ENCODE measurements at regions not wholly inside any gene's neighbourhood (a gene's known extent, or its start where the extent isn't known, plus 50 kb on each side); places are given as distances from the start of the nearest gene placed in this dataset.
A peak's percentile ranks its signal among the peaks of the same experiment; 100 is the strongest.

DNA sequence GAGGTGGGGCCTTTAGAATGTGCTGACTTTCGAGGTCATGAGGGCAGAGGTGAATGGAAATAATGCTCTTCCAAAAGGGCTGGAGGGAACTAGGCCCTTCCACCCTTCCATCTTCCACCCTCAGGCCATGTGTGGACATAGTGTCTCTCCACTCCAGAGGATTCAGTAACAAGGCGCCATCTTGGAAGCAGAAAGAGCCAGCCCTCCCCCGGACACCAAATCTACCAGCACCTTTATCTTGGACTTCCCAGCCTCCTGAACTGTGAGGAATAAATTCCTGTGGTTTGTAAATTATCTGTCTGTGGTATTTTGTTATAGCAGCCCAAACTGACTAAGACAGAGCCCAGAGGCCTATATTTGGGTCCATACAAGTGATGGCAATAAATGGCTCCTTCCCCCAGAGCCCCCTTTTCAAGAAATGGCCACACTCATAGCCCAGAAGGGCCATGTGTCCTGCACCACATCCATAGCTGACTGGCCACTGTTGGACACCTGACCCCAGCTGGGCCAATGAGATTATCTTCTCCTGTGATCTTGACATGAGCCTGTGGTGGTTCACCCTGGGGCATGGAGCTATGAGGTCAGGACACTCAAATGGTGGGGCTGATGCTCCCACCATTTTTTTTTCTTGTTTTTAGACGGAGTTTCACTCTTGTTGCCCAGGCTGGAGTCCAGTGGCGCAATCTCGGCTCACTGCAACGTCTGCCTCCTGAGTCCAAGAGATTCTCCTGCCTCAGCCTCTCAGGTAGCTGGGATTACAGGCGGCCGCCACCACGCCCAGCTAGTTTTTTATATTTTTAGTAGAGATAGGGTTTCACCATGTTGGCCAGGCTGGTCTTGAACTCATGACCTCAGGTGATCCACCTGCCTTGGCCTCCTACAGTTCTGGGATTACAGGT lies 114.9 kb downstream of the RRAGC start:
- H3K9me3 Mint-ChIP-seq, result no peaks in the 10 kb centered on the region
- H3K27ac Mint-ChIP-seq, result no peak overlapping the region
- ChIA-PET CTCF (no interaction called here), POLR2A (no interaction called here)
- H3K36me3 Mint-ChIP-seq, result no peaks in the 10 kb centered on the region
- no peak overlapping the region for H3K4me3 Mint-ChIP-seq
- peaks cover 15% of the 10 kb centered on the region for H3K4me1 Mint-ChIP-seq (ENCODE audit: low read depth)
- peaks cover 4% of the 10 kb centered on the region for H3K27me3 Mint-ChIP-seq
- DNase-seq, result no peak
- intact Hi-C loops (cut with micrococcal nuclease), result no loop called here

DNA sequence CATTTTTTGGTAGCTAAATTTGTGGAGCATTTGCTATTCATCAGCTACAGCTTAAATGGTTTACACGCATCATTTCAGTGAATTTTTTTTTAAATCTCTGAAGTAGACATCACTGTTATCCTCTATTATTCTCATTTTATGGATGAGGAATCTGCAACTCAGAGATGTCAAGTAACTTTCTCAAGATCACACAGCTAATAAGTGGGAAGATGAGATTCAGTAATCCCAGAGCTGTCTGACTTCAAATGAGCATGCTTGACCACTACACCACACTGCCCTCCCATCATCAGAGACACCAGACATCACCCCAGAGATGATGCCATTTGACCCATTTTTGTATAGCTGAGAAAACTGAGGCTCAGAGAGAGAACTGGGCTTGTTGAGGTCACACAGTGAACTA lies 116.4 kb downstream of the RRAGC start:
- no peak overlapping the region for H3K27ac Mint-ChIP-seq
- no peaks in the 10 kb centered on the region for H3K9me3 Mint-ChIP-seq
- H3K4me1 Mint-ChIP-seq (ENCODE audit: low read depth), result peaks cover 15% of the 10 kb centered on the region
- CTCF ChIA-PET, result interaction anchor here (0.7 kb wide), 1 partner anchor 662 kb away, joined by 3 read pairs; no protein-coding TSS in a partner anchor
- H3K4me3 Mint-ChIP-seq, result no peak overlapping the region
- no peaks in the 10 kb centered on the region for H3K27me3 Mint-ChIP-seq
- DNase-seq, result no peak
- H3K36me3 Mint-ChIP-seq, result no peaks in the 10 kb centered on the region
- POLR2A ChIA-PET, result interaction anchor here (0.6 kb wide), 1 partner anchor 1001 kb away, joined by 3 read pairs; no protein-coding TSS in a partner anchor
- intact Hi-C loops (cut with micrococcal nuclease), result no loop called here

DNA sequence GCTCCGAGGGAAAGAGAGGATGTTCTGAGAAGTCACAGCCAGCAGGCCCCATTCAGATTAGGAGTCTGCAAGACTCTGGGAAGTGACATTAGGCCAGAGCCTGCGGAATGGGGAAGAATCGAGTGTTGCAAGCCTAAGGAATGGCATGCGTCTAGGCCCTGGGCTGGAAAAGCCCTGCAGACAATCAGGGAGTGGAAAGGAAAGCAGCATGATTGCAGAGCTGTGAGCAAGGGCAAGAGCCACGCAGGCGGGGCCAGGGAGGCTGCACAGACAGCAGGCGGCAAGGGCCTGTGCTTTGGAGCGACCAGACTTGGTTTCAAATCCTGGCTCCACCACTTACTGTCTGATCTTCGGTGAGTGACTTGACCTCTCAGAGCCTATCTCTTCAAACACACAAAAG lies 118.2 kb downstream of the RRAGC start:
- no peaks in the 10 kb centered on the region for H3K27me3 Mint-ChIP-seq

DNA sequence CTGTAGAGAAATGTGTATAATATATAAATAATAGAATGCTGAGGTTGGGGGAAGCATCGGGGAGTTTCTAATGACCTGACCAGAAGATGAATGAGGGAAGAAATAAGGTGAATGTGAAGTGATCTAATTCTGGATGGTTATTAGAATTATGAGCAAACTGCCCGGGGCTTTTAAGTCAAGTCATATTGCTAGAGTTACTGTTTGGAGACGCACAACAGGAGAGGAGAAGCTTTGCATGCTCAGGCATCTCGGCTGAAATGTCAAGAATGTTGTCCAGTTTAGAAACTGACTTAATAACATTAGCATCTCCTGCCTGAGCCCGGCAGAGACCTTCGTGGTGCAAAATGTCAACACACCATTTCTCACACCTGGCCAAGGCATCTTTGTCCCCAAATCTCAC lies 119.1 kb downstream of the RRAGC start:
- no peak overlapping the region for H3K4me3 Mint-ChIP-seq
- H3K9me3 Mint-ChIP-seq, result no peaks in the 10 kb centered on the region
- CTCF ChIA-PET, result no interaction called here

More for the DNA sequence above, 118.2 kb downstream of the RRAGC start:
- Mint-ChIP-seq H3K36me3 (no peaks in the 10 kb centered on the region), H3K4me1 (ENCODE audit: low read depth) (peaks cover 9% of the 10 kb centered on the region), H3K27ac (no peak overlapping the region), H3K9me3 (no peaks in the 10 kb centered on the region), H3K4me3 (no peak overlapping the region)
- POLR2A ChIA-PET, result no interaction called here
- intact Hi-C loops (cut with micrococcal nuclease), result no loop called here
- CTCF ChIA-PET, result no interaction called here
- DNase-seq, result no peak

DNA sequence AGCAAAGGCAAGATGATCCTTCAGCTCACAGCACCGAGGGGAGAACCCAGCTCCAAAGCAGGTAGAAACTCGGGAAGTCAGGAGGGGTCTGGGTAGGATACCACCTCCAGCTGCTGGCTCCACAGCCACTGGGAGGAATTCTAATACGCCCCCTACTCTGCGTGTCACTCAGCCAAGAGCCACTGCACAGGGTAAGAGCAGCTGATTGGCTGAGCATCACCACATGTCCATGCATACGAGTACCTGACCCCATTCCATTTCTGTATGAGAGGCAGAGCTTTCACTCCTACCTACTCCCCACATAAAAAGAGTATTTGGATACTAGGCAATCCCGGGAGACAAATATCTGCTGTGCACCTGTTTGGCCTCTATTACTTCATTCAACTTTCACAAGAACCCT lies 121.4 kb downstream of the RRAGC start:
- no peaks in the 10 kb centered on the region for H3K36me3 Mint-ChIP-seq
- H3K27me3 Mint-ChIP-seq, result peaks cover 4% of the 10 kb centered on the region
- no peak for DNase-seq
- no peaks in the 10 kb centered on the region for H3K4me1 Mint-ChIP-seq (ENCODE audit: low read depth)
- no peak overlapping the region for H3K27ac Mint-ChIP-seq
- POLR2A ChIA-PET, result no interaction called here
- intact Hi-C loops (cut with micrococcal nuclease), result no loop called here
- no peaks in the 10 kb centered on the region for H3K9me3 Mint-ChIP-seq
- CTCF ChIA-PET, result no interaction called here
- H3K4me3 Mint-ChIP-seq, result no peak overlapping the region

More for the DNA sequence above, 119.1 kb downstream of the RRAGC start:
- POLR2A ChIA-PET, result no interaction called here
- Mint-ChIP-seq H3K27ac (no peak overlapping the region), H3K36me3 (no peaks in the 10 kb centered on the region), H3K4me1 (ENCODE audit: low read depth) (peaks cover 2% of the 10 kb centered on the region), H3K27me3 (no peaks in the 10 kb centered on the region)
- intact Hi-C loops (cut with micrococcal nuclease), result no loop called here
- no peak for DNase-seq

DNA sequence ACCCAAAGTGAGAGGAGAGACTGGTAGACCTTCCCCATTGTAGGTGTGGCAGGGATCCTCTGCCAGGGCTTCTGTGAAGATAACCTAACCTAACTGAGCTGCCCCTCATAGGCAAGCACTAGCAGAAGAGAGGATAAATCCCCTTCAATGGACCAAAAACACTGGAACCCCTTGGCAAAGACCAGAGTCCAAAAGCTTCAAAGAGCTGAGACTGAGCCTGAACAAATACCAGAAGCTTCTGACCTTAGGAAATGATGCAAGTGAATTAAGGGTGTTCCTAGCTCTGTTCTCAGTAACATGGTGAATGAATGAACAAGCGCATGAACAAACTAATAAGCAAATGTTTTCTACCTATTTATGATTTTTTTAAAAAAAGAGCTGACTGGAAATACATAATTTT lies 123.2 kb downstream of the RRAGC start:
- CTCF ChIA-PET, result interaction anchor here (1.3 kb wide), 1 partner anchor 127 kb away, joined by 3 read pairs; no protein-coding TSS in a partner anchor
- DNase-seq, result no peak
- peaks cover 17% of the 10 kb centered on the region for H3K27me3 Mint-ChIP-seq
- no peak overlapping the region for H3K27ac Mint-ChIP-seq
- no peak overlapping the region for H3K4me3 Mint-ChIP-seq
- POLR2A ChIA-PET, result interaction anchor here (0.6 kb wide), 1 partner anchor 800 kb away, joined by 4 read pairs; no protein-coding TSS in a partner anchor
- intact Hi-C loops (cut with micrococcal nuclease), result no loop called here
- H3K4me1 Mint-ChIP-seq (ENCODE audit: low read depth), result no peaks in the 10 kb centered on the region
- no peaks in the 10 kb centered on the region for H3K36me3 Mint-ChIP-seq
- no peaks in the 10 kb centered on the region for H3K9me3 Mint-ChIP-seq

DNA sequence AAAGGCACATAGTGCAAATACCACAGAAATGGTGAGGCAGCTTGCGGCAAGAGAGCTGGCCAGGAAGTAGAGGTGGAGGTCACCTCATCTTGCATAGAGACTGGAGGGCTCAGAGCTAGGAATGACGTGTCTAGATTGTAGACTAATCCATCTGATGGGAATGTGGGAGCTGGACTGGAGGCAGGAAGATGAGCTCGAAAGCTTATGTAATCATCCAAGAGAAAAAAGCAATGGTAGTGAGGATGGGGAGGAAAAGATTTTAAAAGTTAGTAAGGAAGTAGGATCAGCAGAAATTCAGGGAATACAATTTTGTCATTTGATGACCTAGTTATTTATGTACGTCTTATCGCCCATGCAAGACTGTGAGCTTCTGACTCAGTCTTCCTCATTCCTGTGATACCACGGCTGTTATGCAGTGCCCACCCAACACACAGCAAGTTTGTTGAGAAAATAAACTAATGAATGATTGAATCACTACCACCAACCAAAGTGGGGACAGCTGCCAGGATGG lies 123.9 kb downstream of the RRAGC start:
- intact Hi-C loops (cut with micrococcal nuclease), result no loop called here
- H3K27me3 Mint-ChIP-seq, result peaks cover 20% of the 10 kb centered on the region
- POLR2A ChIA-PET, result no interaction called here
- CTCF ChIA-PET, result interaction anchor here (1.3 kb wide), 1 partner anchor 127 kb away, joined by 3 read pairs; no protein-coding TSS in a partner anchor
- H3K9me3 Mint-ChIP-seq, result no peaks in the 10 kb centered on the region
- no peak overlapping the region for H3K4me3 Mint-ChIP-seq
- no peak overlapping the region for H3K27ac Mint-ChIP-seq
- H3K36me3 Mint-ChIP-seq, result no peaks in the 10 kb centered on the region
- no peak for DNase-seq
- H3K4me1 Mint-ChIP-seq (ENCODE audit: low read depth), result no peaks in the 10 kb centered on the region

DNA sequence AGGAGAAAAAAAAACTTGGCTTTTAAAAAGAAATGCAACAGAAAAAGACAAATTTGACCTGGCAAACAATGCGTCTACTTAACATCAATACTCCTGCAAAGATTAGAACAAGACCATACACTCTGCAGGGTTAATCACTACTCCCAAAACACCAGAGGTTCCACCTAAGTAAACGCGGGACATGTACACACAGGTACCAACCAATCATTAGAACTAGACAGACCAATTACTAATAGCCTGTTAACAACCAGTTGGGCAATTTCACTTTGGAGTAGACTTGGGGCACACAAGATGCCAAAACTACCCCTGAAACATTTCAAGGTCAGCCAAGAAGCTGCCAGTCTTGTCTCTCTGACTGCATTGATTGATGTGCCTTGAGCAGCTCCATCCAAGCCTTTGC lies 125.8 kb downstream of the RRAGC start:
- intact Hi-C loops (cut with micrococcal nuclease), result no loop called here
- Mint-ChIP-seq H3K27me3 (peaks cover 30% of the 10 kb centered on the region), H3K4me3 (no peak overlapping the region), H3K9me3 (no peaks in the 10 kb centered on the region), H3K4me1 (ENCODE audit: low read depth) (no peaks in the 10 kb centered on the region), H3K27ac (no peak overlapping the region), H3K36me3 (no peaks in the 10 kb centered on the region)
- CTCF ChIA-PET, result no interaction called here
- POLR2A ChIA-PET, result no interaction called here
- DNase-seq, result no peak

DNA sequence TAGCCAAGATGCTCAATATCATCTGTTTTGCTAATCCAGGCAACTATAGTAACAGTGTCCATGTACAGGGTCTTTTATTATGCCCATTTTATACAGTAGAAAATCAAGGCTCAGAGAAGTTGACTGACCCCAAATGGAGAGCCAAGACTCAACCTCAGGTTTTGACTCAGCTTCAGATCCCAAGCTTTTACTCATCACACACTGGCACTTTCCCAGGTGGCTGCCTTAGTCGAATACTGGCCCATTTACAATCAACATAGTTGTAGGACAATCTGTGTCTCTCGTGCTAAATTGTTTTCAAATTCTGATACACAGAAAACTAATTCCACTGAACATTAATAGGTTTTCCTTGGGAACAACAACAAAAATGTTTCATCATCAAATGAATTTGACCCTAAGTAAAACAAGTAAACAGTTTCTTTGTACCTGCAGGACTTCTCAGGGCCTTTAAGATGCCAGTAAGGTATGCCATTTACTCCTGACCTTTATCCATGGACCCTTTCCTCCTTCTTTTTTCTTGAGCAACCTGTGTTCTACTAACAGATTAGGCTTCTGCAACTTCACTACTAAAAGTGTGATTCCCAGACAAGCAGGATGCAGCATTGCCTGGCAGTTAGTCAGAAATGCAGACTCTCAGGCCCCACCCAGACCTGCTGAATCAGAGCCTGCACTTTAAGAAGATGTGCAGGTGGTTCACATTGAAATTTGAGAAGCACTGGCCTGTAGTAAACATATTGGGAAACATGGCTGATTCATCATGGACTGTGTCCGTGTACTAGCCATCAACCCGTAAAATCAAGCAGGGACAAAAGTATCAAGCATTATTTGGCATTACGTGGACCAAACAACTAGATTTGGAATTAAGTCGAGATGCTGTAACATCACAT lies 128.8 kb downstream of the RRAGC start:
- H3K4me1 Mint-ChIP-seq (ENCODE audit: low read depth), result peaks cover 3% of the 10 kb centered on the region
- peaks cover 52% of the 10 kb centered on the region for H3K27me3 Mint-ChIP-seq
- POLR2A ChIA-PET, result no interaction called here

DNA sequence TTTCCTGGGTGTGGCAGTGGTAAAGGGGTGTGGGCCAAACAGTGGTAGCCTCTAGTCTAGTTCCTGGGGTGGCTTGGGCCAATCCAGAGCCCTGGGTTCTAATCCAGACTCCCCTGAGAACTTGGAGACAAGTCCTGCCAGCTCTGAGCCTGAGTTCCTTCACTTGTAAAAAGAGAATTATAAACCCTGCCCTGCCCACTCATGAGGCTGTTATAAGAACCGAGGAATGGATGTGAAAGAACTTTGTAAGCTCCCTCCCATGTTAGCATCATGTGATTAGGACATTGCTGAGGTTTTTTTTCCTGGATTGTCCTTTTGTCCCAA lies 131.0 kb downstream of the RRAGC start:
- Mint-ChIP-seq H3K36me3 (no peaks in the 10 kb centered on the region), H3K27ac (no peak overlapping the region), H3K27me3 (peaks cover 62% of the 10 kb centered on the region), H3K4me3 (no peak overlapping the region), H3K9me3 (no peaks in the 10 kb centered on the region), H3K4me1 (ENCODE audit: low read depth) (peaks cover 3% of the 10 kb centered on the region)
- ChIA-PET CTCF (no interaction called here), POLR2A (no interaction called here)
- intact Hi-C loops (cut with micrococcal nuclease), result no loop called here
- no peak for DNase-seq

More for the DNA sequence above, 128.8 kb downstream of the RRAGC start:
- Mint-ChIP-seq H3K9me3 (no peaks in the 10 kb centered on the region), H3K27ac (no peak overlapping the region), H3K4me3 (no peak overlapping the region), H3K36me3 (no peaks in the 10 kb centered on the region)
- CTCF ChIA-PET, result no interaction called here
- DNase-seq, result no peak
- intact Hi-C loops (cut with micrococcal nuclease), result no loop called here

DNA sequence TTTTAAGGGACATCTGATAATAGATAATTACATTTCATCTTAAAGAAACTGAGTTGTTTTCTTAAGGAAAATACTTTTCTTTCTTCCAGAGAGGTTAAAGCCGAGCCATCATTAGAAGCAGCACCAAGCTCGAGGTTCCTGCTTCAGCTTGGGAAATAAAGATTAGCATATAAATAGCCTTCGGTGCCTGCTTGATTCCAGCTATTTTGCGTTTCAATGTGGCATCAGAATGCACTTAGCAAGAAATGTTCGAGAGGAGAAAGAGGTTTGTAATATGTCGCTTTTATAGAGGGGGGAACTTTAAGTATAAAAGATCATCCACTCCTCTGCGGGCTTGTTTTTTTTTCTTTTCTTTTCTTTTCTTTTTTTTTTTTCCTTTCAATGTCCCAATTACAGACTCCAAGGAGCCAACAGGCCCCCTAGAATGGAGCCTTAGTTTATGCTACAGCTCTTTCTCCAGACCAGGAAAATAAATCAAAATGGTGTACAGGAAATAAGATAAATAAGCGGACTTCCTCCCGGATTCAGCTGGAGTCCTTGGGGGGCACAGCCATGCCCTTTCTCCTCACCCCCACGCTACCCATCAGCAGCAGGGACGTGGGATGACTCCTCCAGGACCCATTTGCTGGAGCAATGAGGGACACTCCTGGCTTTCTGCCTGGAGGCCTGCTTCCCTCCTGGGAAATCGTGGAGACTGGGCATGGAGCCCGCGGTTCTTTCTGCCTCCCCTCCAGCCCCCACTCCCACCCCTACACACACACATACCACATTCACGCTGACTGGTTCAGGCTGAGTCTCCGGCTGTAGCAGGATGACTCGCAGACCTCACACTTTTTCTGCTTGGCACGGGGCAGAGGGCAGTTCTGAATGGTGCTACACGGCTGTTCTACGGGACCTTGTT lies 131.6 kb downstream of the RRAGC start:
- intact Hi-C loops (cut with micrococcal nuclease), result no loop called here
- CTCF ChIA-PET, result no interaction called here
- H3K4me3 Mint-ChIP-seq, result no peak overlapping the region
- H3K4me1 Mint-ChIP-seq (ENCODE audit: low read depth), result peaks cover 3% of the 10 kb centered on the region
- H3K36me3 Mint-ChIP-seq, result no peaks in the 10 kb centered on the region
- H3K9me3 Mint-ChIP-seq, result no peaks in the 10 kb centered on the region
- peaks cover 62% of the 10 kb centered on the region for H3K27me3 Mint-ChIP-seq
- POLR2A ChIA-PET, result no interaction called here
- H3K27ac Mint-ChIP-seq, result no peak overlapping the region
- peak; percentile 14 for DNase-seq

Data from activated CD4-positive, alpha-beta memory T cell treated with anti-CD3 and anti-CD28 coated beads for 36 hours (primary cell).